Stimulated activated CD4-positive, alpha-beta T cell treated with anti-CD3 and anti-CD28 coated beads, Interleukin-1b, Interleukin-23, amount 100 ng/mL, for 24 hours (primary cell): ENCODE measurements at regions not wholly inside any gene's neighbourhood (a gene's known extent, or its start where the extent isn't known, plus 50 kb on each side); places are given as distances from the start of the nearest gene placed in this dataset.

Experiments
- DNase-seq, 4 experiments: peaks; one replicate each; pipeline ENCODE4 v3.0.0-alpha.2; 2020; ENCODE audit warnings: low read depth in 4 of 4, low spot score in 1 of 4

- DNase-seq = no peak
Measured at GRCh38 chr22:46089426-46090035, 60.8 kb upstream of the PPARA start.

- DNase-seq = no peak
Measured at GRCh38 chr22:46090036-46090591, 60.2 kb upstream of the PPARA start.

- DNase-seq = no peak
Measured at GRCh38 chr22:46090631-46091201, 59.6 kb upstream of the PPARA start.

DNA sequence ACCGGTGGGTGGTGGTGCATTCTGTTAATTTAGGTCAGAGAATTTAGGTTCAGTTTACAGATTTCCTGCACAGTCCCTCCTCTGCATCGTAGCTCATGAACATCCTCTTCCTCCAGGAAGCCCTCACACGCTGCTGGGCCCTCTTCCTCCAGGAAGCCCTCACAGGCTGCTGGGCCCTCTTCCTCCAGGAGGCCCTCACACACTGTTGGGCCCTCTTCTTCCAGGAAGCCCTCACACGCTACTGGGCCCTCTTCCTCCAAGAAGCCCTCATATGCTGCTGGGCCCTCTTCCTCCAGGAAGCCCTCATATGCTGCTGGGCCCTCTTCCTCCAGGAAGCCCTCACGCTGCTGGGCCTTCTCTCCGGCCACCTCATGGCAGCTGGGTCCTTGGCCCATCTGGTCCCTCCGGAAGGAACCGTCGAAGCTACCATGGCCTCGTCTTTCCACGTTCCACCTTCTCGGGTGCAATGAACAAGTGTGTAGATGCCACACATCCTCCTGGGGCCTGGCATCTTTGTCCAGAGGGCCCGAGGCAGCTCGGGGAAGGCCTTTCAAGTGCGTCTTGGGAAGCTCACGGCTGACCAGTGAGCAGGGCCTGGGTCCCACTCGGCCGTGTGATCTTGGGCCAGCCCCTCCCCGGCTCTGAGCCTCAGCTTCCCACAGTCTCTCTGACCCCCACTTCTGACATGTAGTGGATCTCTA is 58.9 kb upstream of the PPARA start:
- DNase-seq = no peak

DNA sequence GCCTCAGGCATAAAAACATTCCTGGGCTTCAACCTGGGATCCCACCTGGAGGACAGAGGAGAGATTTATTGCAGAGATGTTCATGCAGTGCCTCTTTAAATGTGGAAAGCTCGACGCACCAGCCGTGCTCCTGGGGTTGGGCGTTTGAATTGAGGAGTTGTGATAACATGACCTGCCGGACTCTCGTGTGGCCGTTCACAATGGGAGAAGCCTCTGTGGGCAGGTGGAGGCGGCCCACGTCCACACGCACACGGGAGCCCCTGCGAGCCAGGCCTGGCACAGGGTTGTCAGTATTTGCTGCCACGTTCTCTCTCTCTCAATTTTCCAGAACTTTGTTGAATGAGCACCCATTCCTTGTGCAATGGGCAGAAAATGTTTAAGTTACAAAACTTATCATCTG is 58.3 kb upstream of the PPARA start:
- DNase-seq = no peak

GRCh38 chr22:46092670-46093410 is 57.5 kb upstream of the PPARA start:
- no peak for DNase-seq

GRCh38 chr22:46093796-46094195 is 56.5 kb upstream of the PPARA start:
- no peak for DNase-seq

GRCh38 chr22:46094676-46095075 is 55.6 kb upstream of the PPARA start:
- DNase-seq = no peak

- DNase-seq = no peak
Measured at GRCh38 chr22:46096051-46096450, 54.3 kb upstream of the PPARA start.

DNA sequence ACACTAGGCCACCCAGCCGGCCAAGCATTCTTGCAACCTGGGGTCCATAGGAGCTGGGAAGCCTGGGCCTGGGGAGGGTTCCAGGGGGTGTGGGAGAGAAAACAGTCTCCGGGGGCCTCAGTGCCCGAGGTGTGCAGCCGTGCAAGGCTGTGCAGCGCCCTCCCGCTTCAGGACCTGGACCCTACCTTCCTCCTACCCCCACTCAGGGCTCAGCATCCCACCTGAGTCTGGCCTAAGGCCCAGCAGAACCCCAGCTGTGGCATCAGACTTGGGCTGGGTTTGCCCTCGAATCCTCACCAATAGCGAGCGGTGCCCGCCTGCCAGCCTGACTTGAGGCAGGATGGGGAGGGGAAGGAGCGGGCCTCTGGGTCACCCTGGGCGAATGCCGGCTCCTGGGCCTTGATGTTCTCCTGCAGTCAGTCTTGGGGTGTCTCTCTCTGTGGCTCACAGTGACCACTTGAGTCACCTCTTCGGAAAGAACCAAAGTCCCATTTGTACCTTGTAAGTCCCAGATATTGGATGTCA is 53.6 kb upstream of the PPARA start:
- DNase-seq = no peak

- no peak for DNase-seq
Measured at GRCh38 chr22:46097268-46097900, 52.9 kb upstream of the PPARA start.

- no peak for DNase-seq
Measured at GRCh38 chr22:46098525-46099475, 51.5 kb upstream of the PPARA start.

- DNase-seq = no peak
Measured at GRCh38 chr22:46099740-46100139, 50.6 kb upstream of the PPARA start.

GRCh38 chr22:46100401-46101105 is 49.8 kb upstream of the PPARA start:
- no peak for DNase-seq
